Daoy (cell line): ENCODE measurements at regions not wholly inside any gene's neighbourhood (a gene's known extent, or its start where the extent isn't known, plus 50 kb on each side); places are given as distances from the start of the nearest gene placed in this dataset.
A peak's percentile ranks its signal among the peaks of the same experiment; 100 is the strongest.

Experiments used
- DNase-seq: peaks from one replicate; pipeline ENCODE4 v3.0.0-alpha.2; 2015; ENCODE audit warnings: low read depth

DNA sequence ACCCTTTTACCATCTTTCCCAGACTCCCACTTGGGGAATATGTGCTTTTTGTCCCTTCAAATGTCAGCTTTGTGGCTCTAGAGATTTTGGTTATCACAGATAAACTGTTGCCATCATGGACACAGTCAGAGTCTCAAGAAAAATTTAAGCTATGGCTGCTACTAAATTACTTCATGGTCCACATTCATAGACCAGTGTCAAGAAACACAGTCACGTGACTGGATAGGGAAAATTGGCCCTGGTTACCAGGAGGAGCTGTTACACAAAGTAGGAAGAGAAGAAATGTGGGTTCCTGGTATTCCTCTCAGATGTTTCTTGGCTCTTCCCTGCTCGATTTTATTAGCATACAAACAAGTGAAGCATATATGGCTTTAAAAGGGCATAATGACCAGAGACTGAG is 348.9 kb downstream of the NDFIP2 start:
- DNase-seq, result no peak

DNA sequence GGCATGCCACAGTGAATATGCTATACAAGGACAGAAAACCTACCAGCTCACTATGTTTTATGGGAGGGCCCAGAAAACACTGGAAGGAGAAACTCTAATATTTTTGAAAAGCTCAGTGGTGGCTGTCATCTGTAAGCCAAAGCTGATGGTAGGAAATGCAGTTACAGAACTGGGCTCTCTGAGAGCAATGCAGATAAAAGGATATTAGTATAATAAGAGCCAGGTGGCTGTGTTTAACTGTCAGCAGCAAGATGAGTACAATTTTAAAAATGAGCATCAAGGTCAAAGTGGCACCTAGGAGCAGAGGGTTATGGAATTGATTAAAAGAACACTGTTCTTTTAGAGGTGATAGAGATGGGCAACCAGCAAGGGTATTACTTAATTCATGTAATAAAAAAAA is 345.0 kb downstream of the NDFIP2 start:
- DNase-seq, result no peak

DNA sequence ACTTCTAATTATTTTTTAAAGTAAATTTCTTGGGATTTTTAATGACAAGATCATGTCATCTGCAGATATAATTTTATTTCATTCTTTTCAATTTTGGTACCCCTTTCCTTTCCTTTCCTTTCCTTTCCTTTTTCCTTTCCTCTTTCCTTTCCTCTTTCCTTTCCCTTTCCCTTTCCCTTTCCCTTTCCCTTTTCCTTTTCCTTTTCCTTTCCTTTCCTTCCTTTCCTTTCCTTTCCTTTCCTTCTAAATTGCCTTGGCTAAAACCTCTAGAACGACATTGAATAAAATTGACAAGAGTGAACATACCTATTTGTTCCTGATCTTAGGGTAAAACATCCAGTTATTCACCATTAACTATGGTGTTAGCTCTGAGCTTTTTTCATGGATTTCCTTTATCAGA is 334.1 kb downstream of the NDFIP2 start:
- DNase-seq, result no peak

DNA sequence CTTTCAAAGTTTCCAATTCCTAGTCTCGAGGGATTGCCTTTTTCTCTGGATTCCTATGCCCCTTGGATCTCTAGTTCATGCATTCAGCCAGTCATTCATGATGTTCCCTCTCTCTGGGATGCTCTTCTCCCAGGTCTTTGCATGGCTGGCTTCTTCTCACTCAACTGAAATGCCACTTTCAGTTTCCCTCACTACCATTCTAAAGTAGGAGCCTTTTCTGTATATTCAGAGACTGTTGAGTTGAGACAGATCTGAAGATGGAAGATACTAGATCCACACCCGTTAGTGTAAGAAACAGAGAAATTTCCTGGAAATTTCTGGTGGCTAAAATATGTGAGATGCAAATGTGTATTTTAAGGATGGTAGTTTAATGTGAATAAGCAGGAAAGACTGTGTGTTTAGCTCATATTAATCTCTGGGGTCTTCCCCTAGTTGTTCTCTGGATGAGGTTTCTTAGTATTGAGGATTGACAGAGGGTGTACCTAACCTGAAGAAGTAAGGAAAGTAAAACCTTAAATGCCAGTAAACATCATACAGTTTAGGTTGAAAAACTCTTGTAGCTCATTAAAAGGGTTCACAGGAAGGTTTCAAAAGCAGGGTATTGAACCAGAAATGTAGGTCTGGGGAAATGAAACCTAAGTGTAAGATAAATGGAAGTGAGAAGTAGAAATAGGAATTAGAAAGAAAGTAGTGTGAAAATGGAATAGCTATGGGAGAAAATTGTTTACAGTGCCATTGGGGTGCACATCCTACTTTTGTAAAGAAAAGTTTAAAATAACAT is 331.3 kb downstream of the NDFIP2 start:
- DNase-seq, result no peak

DNA sequence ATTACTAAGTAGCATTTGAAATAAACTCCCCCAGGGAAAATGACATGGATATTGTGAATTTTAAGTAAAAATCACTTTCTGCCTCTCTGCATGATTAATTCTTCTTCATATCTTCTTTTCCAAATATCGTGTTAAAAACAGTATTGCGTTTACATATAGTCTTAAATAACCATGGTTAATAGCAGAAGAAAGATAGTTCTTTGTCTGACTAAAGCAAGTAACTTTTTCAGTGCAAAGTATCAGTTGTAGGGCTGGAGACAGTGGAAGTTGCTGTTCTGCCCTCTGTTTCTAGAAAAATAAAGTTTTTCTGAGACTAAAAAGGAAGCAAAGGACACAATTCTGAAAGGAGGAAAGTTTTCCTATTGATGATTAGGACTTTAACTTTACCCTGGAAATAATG is 330.2 kb downstream of the NDFIP2 start:
- no peak for DNase-seq

DNA sequence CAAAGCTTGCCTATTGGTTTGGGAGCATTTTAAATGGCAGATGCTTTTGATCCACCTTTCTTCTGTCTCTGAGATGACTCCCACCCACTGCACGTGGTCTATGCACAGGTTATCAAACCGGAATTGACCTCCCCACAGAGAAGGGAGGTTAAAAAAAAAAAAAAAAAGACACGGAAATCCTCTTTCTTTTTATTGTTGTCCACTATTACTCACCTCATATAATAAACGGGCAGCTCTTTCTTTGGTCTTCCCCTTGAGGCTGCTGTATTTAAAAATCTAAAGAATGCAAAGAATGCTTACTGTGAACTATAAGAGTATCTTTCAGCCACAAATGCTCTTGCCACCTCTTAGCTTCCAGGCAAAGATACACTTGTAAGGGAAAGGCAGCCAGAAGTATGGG is 329.7 kb downstream of the NDFIP2 start:
- DNase-seq, result peak; percentile 20

DNA sequence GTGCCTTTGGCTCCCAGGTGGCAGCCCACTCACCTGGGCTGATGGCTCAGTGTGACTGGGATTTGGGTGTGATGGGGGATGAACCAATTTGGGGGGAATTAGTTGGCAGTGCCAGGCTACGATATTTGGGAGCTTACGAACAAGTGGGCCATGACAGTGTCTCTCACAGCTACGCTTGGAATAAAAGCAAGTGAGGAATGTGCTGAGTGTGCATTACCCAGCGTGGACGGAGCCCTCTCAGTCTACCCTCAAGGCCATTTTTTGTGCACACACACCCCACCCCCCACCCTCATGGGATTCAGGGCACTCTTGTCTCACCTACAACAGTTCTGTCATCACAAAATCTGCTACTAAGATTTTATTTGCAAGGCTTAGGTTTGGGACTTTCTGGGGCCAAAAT is 329.1 kb downstream of the NDFIP2 start:
- no peak for DNase-seq

DNA sequence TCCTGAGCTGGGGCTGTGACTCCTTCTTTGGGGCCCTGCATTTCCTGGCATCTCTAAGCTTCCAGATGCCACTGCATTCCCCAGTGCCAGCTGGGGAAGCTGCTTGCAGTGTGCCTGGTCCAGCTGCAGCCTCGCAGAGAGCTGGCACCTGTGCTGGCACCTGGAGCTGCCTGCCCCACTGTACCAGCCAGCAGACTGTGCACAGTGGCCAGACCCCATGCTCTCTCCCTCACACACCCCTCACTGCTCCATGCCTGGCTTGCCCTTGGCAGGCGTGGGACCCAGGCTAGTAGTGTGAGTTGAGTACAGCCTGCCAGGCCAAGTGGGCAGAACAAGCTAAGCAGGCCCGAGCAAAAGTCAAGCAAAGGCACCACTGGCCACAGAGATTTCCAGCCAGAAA is 327.5 kb downstream of the NDFIP2 start:
- DNase-seq, result no peak

DNA sequence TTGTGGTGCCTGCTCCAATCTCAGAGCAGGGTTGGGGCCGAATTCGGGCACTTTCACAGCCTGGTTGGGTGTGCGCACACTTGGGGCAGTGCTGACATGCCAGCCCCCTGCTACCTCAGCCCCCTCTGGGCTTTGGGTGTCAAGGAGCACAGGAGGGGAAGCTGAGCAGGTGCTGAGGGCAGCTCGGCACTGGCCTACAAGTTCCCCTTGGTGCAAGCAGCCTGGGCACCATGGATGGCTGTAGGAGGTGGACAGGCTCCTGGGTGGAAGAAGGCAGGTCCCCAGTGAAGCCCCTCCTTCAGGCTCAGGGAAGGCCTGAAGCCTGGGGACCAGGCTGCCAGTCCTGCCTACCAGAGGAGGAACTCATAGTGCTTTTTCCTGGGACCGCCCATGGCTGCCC is 326.6 kb downstream of the NDFIP2 start:
- no peak for DNase-seq

DNA sequence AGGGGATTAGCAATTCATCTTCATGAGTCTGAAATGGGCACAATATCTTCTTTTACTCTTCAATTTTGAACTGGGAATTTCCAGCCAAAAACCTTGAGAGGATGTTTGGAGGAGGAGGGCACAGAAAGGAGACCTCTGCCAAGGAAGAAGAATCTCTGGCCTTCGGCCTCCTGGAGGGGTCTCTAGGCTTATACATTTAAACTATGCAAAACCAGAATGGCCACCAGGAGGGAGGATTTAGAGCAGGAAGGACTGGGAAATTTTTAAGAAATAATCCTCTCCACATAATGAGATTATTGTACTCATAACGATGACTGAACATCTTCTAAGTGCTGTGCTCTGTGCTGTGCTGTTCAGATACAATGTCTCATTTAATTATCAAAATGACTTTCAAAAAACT is 325.9 kb downstream of the NDFIP2 start:
- DNase-seq, result no peak

DNA sequence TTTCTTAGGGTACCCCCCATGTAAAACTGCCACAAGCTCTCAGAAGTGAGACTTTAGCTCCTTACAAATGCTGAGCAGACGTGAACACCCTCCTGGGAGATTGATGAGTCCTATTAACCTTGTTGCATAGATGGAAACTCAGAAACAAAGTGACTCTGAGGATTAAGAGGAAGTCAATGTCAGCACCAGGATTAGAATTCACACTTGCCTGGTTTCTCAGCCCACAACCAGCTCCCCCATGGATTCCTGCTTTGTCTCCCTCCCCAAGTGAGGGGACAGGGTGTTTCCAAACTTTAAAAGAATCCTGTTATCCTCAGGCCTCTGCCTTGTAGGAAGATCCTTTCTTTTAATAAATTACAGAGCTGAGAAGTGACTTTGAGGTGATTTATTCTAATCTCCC is 324.4 kb downstream of the NDFIP2 start:
- no peak for DNase-seq

DNA sequence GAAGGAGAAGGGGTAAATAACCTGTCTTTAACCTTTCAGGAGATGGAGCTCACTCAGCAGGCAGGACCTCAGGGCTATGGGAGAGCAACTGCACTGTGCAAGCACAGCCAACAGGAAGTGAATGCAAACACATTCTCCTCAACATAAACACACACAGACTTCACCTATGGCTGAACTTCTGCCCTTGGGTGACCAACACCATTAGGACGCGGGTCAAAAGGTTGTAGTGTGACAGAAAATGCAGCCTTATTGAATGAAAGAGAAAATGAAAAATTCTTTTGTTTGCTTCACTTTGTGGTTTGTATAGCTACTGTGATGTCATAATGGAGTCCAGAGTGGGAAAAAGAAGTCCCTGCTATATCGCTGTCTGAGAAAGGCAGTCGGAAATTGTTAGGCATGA is 323.0 kb downstream of the NDFIP2 start:
- no peak for DNase-seq

DNA sequence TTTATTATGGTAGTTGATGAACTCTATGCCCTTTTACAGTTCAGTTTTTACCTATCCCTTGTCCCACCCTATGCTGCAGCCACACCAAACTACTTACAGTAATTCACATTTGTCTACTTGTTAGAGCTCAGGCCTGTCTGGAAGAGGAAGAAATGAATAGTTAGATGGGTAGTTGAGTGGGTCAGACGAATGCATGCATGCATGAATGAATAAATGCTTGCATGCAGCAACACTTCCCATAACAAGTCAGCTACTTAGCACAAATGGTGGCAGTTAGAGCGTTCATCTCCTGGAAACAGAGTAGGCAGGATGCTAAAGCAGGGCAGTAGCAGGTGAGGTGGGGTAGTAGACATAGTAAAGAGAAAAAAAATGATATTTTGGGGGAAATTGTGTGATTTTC is 322.3 kb downstream of the NDFIP2 start:
- no peak for DNase-seq

DNA sequence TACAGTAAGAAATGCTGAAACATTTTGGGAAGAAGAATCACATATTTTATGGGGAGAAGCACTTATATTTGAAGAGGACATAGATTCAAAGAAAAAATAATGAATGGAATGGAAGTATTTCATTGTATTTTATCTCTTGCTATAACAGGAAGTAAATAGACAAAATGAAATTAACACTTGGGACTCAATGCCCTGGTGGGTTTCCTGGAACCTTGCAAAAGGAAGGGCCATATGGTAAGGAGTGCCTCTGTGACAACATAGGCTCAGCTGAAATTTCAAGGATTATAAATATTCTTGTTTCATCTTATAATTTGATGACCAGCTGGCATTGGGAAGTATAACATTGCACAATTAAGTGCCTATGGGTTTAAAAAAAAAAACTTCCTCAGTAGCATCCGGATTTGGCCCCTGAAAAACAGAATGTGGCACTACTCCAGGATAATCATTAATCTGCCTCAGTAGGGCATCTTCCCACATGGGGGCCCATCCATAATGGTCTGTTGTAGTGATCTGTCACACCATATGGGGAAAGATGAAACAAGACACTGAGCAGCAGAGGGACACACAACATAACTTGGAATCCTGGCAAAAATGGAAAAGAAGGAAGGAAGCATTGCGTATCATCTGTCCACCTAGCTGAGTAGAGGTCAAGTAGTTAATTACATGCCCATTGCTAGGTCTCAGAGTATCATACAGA is 321.6 kb downstream of the NDFIP2 start:
- DNase-seq, result no peak

DNA sequence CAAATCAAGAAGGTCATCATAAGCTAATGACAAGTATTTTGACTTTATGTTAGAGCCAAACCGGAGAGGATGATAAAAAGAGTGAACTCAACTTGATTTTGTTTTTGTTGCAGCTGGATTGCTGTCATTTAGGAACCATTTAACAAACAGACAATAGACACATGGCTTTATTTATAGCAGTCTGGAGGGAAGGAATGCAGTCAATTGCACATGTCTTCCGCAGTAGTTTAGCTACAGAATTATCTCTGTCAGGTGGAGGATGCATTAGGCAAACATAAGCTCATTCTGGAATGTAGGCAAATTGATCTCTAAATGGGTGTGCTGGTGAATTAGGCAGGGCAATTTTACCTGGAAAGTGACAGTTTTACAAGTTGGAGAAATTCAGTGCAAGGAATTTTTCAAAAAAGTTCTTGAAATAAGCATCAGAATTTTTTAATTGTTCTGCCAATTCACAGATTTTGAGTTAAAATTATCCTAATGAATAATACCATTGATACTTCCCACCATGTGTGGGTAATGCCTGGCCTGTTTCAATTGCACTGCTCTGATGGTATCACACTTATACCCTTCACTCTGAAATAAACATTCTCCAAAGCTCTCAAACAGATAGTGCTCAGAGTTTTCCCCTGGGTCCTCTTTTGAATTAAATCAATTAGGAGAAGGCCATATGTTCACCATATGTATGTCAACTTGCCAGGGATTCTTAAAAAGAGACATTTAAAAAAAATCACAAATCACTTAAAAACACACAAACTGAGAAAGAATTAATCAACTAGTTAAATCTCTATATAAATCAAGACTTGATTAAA is 318.3 kb downstream of the NDFIP2 start:
- DNase-seq, result no peak

DNA sequence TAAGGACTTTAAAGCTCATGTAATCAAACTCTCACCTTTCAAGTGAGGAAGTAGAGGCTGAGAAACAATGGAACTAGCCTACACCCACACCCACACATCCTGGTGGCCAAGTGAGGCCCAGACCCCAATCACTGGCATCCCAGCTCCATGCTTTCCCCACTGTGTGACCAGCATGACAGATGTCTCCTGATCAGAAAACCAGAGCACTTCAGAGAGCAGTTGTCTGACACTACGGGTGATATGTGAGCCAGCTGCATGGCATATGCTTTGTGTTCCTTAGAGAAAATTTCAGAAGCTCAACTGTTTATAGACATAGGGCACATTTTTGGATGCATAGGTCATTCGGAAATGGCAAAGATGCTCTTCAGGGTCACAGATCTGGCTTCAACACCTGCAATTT is 315.2 kb downstream of the NDFIP2 start:
- DNase-seq, result no peak

DNA sequence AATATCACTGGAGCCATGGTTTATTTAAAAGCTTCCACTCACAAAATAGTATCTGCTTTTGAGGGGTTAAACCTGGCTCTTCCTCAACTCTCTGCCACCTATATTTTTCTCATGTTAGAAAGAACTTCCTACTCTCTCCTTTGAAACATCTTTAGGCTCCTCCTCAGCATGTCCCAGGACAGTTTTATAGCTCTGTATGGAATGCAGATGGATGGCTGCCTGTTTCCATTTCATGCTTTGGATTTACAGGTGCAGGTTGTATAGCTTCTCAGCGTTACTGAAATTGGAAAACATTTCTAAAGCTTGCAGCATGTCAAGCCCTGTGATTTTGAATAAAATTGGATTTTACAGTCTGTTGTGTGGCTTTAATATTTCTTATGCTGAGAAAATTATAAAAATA is 314.0 kb downstream of the NDFIP2 start:
- DNase-seq, result no peak

DNA sequence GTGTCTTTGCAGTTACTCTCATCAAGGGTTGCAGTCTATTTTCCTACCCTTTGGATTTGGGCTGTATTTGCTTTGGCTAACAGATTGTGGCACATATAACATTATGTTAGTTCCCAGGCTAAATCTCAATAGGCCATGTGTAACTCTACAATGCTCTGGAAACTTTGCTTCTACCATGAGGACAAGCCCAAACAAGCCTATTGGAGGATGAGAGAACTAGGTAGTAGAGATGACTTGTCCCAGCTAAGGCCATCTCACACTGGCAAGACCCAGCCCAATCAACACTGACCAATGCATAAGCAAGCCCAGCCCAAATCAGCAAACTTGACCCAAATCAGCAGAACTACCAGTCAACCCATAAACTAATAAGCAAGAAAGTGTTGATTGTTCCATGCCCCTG is 311.8 kb downstream of the NDFIP2 start:
- no peak for DNase-seq

DNA sequence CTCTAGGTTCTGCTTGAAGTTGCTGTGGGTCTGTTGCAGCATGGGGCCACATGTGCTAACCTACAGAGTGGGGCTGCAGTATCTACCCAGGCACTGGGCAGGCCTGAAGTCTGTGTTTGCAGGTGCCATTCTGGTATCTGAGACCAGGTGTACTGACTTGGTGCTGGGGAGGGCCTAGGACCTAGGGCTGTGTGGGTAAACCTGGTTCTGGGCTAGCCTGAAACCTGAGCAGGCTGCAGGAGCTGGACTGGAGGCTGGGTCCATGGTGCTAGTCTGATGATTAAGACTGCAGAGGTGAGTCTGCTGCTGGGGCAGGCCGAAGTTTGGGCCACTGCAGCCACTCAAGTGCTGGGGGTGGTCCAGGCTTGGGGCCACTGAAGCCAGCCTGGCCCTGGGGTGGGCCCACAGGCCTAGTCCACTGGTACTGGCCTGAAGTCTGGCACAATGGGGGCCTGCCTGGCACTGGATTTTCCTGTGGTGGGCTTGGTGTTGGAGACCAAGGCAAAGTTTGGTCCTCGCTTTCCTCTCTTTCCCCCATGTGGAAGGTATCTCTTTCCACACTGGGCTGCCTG is 310.6 kb downstream of the NDFIP2 start:
- DNase-seq, result no peak

DNA sequence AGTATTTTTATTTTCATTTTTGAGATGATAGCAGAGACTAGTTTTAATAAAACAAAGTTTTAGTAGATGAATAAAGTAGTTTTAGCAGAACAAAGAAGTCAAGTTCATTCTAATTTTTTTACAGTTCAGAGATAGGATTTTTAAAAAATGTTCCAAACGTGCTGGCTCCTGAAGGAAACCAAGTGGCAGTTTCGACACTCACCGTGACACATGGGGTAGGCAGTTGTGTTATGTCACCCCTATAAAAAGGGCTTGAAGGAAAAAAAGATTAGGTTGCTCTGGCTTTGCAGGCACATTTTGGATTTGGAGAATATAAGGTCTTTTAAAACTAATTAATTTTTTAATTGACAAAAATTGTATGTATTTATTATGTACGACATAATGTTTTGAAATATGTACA is 305.2 kb downstream of the NDFIP2 start:
- DNase-seq, result no peak

DNA sequence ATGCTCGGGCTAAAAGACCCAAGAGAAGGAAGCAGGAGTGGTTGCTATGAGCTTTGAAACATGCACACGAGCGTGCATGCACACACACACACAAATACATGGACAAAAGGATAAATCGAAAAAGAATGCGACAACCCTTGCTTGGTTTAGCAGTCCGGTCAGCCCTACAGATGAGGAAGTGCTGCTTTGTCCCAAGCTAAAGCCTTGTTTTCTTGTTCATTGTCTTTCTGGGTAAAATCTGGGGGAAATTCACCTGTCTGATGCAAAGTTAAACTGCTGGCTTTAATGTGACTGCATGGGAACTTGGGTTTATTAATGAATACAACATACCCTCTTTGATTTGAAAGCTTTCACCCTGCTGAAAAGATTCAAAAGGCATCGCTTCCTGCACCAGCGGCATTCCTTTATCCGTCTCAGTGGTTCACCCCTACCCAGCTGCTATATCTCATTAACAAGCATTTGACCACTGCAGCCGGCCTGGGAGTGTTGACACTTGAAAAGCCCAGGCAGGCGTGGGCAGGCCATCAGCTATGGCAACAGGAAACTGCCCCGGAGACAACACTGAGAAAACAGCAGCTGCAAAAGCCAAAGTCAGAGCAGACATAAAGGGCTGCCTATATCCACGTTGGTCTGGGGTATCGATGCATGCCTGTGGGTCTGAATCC is 301.7 kb downstream of the NDFIP2 start:
- DNase-seq, result peak; percentile 66
